ENCODE measurements at regions not wholly inside any gene's neighbourhood (a gene's known extent, or its start where the extent isn't known, plus 50 kb on each side); places are given as distances from the start of the nearest gene placed in this dataset.

- no peak for TF ChIP-seq SMAD4 (CRISPR knock-in tag; IDR thresholded peaks at IDR 0.05)
Measured at GRCh38 chr5:34496260-34496691, 159.9 kb upstream of the RAI14 start (continued).

- H3K4me3 Mint-ChIP-seq, result no peak overlapping the region
- ATAC-seq, result peak; percentile 15
- no peak overlapping the region for H3K27ac Mint-ChIP-seq
- peaks cover 22% of the 10 kb centered on the region for H3K4me1 Mint-ChIP-seq
- no peaks in the 10 kb centered on the region for H3K27me3 Mint-ChIP-seq (ENCODE audit: low read depth)
- H3K36me3 Mint-ChIP-seq, result peaks cover 3% of the 10 kb centered on the region; the same call in 1 of the 2 replicates
- DNase-seq (ENCODE audit: low spot score), result no peak
- TF ChIP-seq ATF3 (CRISPR knock-in tag; conservative IDR thresholded peaks at IDR 0.05) (no peak), RORB (CRISPR knock-in tag; IDR thresholded peaks at IDR 0.05) (no peak), ZBTB21 (CRISPR knock-in tag; IDR thresholded peaks at IDR 0.05; ENCODE audit: borderline replicate concordance) (no peak), STAT6 (CRISPR knock-in tag; conservative IDR thresholded peaks at IDR 0.05; ENCODE audit: low read depth) (no peak), ZNF219 (CRISPR knock-in tag; IDR thresholded peaks at IDR 0.05; ENCODE audit: borderline replicate concordance) (no peak), ZNF425 (CRISPR knock-in tag; conservative IDR thresholded peaks at IDR 0.05) (no peak), FOXK1 (CRISPR knock-in tag; IDR thresholded peaks at IDR 0.05) (no peak), ZNF317 (CRISPR knock-in tag; IDR thresholded peaks at IDR 0.05; ENCODE audit: borderline replicate concordance, low read depth) (no peak), CREM (CRISPR knock-in tag; IDR thresholded peaks at IDR 0.05) (no peak), E2F4 (CRISPR knock-in tag; IDR thresholded peaks at IDR 0.05; ENCODE audit: borderline replicate concordance, low read depth) (no peak), NFATC4 (CRISPR knock-in tag; IDR thresholded peaks at IDR 0.05) (no peak), HMGXB4 (CRISPR knock-in tag; IDR thresholded peaks at IDR 0.05) (no peak)
- CTCF ChIA-PET, result interaction anchor here (0.6 to 2.0 kb wide), 13 partner anchors 11 to 1554 kb away, joined by 3 to 21 read pairs (median 3); partner anchors contain the start of genes BRIX1 and RAD1
- POLR2A ChIA-PET, result interaction anchor here (0.6 to 1.4 kb wide), 2 partner anchors 342 to 401 kb away, joined by 4 read pairs; partner anchors contain the start of gene TTC23L
- peaks cover 14% of the 10 kb centered on the region for H3K9me3 Mint-ChIP-seq
Measured at GRCh38 chr5:34496701-34497469, 159.2 kb upstream of the RAI14 start.

- ChIA-PET CTCF (interaction anchor here (0.6 to 2.0 kb wide), 7 partner anchors 12 to 418 kb away, joined by 3 to 21 read pairs (median 3); partner anchors contain the start of genes BRIX1 and RAD1), POLR2A (interaction anchor here (0.6 kb wide), 1 partner anchor 400 kb away, joined by 4 read pairs; no protein-coding TSS in a partner anchor)
- Mint-ChIP-seq H3K9me3 (peaks cover 14% of the 10 kb centered on the region), H3K27me3 (ENCODE audit: low read depth) (no peaks in the 10 kb centered on the region; the same call in 1 of the 2 replicates), H3K27ac (no peak overlapping the region), H3K36me3 (peaks cover 3% of the 10 kb centered on the region; the same call in 1 of the 2 replicates), H3K4me1 (peaks cover 22% of the 10 kb centered on the region), H3K4me3 (no peak overlapping the region)
- ATAC-seq (no peak), DNase-seq (ENCODE audit: low spot score) (no peak)
- no peak for TF ChIP-seq USF1 (CRISPR knock-in tag; IDR thresholded peaks at IDR 0.05)
- TF ChIP-seq E2F4 (CRISPR knock-in tag; IDR thresholded peaks at IDR 0.05; ENCODE audit: borderline replicate concordance, low read depth), result no peak
- TF ChIP-seq ATF3 (CRISPR knock-in tag; conservative IDR thresholded peaks at IDR 0.05), result no peak
- no peak for TF ChIP-seq ATF1 (CRISPR knock-in tag; IDR thresholded peaks at IDR 0.05)
- no peak for TF ChIP-seq OVOL2 (CRISPR knock-in tag; IDR thresholded peaks at IDR 0.05; ENCODE audit: borderline replicate concordance)
- TF ChIP-seq CREB1 (CRISPR knock-in tag; IDR thresholded peaks at IDR 0.05), result no peak
- TF ChIP-seq ZNF512 (CRISPR knock-in tag; IDR thresholded peaks at IDR 0.05; ENCODE audit: borderline replicate concordance), result no peak
Measured at GRCh38 chr5:34497470-34497808, 158.7 kb upstream of the RAI14 start.
